ELR (cell line): ENCODE measurements at regions not wholly inside any gene's neighbourhood (a gene's known extent, or its start where the extent isn't known, plus 50 kb on each side); places are given as distances from the start of the nearest gene placed in this dataset.
"Not testable (repeated sequence)": the region's sequence is repeated elsewhere in the genome, so short reads cannot be mapped to it uniquely, and the experiment has no call there.

Experiments
- DNase-seq: peaks from one replicate; pipeline ENCODE4 v3.0.0-alpha.2; 2015; ENCODE audit warnings: low read depth

GRCh38 chr1:144516172-144516571, 54.7 kb upstream of the NBPF15 start:
- peak; percentile 50 for DNase-seq

- DNase-seq: peak; percentile 76
Observed at GRCh38 chr1:144516906-144517305, 55.4 kb upstream of the NBPF15 start.

GRCh38 chr1:144518439-144518838, 57.0 kb upstream of the NBPF15 start:
- not testable (repeated sequence) for DNase-seq

- peak; percentile 1 for DNase-seq
Observed at GRCh38 chr1:144519528-144520189, 58.2 kb upstream of the NBPF15 start.

- DNase-seq: peak; percentile 87
Observed at GRCh38 chr1:144523661-144524407, 62.4 kb upstream of the NBPF15 start.

- DNase-seq: not testable (repeated sequence)
Observed at GRCh38 chr1:144532156-144532607, 60.5 kb upstream of the PPIAL4F start.

GRCh38 chr1:144533480-144533879, 59.2 kb upstream of the PPIAL4F start:
- DNase-seq: not testable (repeated sequence)

GRCh38 chr1:144534286-144534685, 58.4 kb upstream of the PPIAL4F start:
- not testable (repeated sequence) for DNase-seq

- not testable (repeated sequence) for DNase-seq
Observed at GRCh38 chr1:144536677-144537076, 56.0 kb upstream of the PPIAL4F start.

GRCh38 chr1:144537234-144537633, 55.5 kb upstream of the PPIAL4F start:
- DNase-seq: not testable (repeated sequence)

GRCh38 chr1:144538736-144539135, 54.0 kb upstream of the PPIAL4F start:
- DNase-seq: not testable (repeated sequence)

GRCh38 chr1:144539191-144539960, 53.3 kb upstream of the PPIAL4F start:
- not testable (repeated sequence) for DNase-seq
